ENCODE measurements at regions not wholly inside any gene's neighbourhood (a gene's known extent, or its start where the extent isn't known, plus 50 kb on each side); places are given as distances from the start of the nearest gene placed in this dataset.

- no peaks in the 10 kb centered on the region; a peak in 1 of 7 replicates for H3K27me3 ChIP-seq (replicated peaks in 1 of 4; ENCODE audit: control insufficient read depth in 3 of 4, extremely low read depth in 1 of 4, insufficient read depth in 3 of 4, low read length in 3 of 4)
- no peak overlapping the region for H3K9ac ChIP-seq (replicated peaks in 1 of 4; ENCODE audit: extremely low read depth in 1 of 4, low read depth in 3 of 4, low read length in 3 of 4)
- no peaks in the 10 kb centered on the region for H3K79me2 ChIP-seq (ENCODE audit: control insufficient read depth in 1 of 2, insufficient read depth in 2 of 2, low read length in 2 of 2)
- no peak overlapping the region for H3K4me2 ChIP-seq (ENCODE audit: insufficient read depth in 1 of 2, low read depth in 2 of 2, low read length in 2 of 2)
- H3K4me1 ChIP-seq (replicated peaks in 1 of 4; ENCODE audit: control insufficient read depth in 3 of 4, insufficient read depth in 4 of 4, low read length in 3 of 4), result peaks cover 0 to 5% (median 1%) of the 10 kb centered on the region in 4 experiments; a peak in 4 of 7 replicates
- ChIA-PET CTCF (ENCODE audit: partially characterized antibody) (interaction anchor here (1.1 to 1.6 kb wide), 4 partner anchors 22 to 171 kb away, joined by 3 to 6 read pairs (median 4); no protein-coding TSS in a partner anchor), POLR2A (ENCODE audit: partially characterized antibody) (no interaction called here)
- FAIRE-seq, result no peak
- H4K5ac ChIP-seq (ENCODE audit: insufficient read length, low read depth, low read length), result no peak overlapping the region
- H3K79me1 ChIP-seq (ENCODE audit: low read depth, low read length), result no peaks in the 10 kb centered on the region
- H4K91ac ChIP-seq (replicated peaks; ENCODE audit: insufficient read length, low read length), result no peak overlapping the region
- H3K27ac ChIP-seq (ENCODE audit: low read depth, low read length), result no peak overlapping the region
- DNase-seq (ENCODE audit: low read depth in 1 of 2, low spot score in 2 of 2), result no peak
- H3K9me3 ChIP-seq (ENCODE audit: insufficient read depth in 2 of 2, low read depth in 1 of 2, low read length in 1 of 2), result peaks cover 0 to 3% of the 10 kb centered on the region in 2 experiments; a peak in 1 of 4 replicates
- no peak overlapping the region for H3K23ac ChIP-seq (ENCODE audit: insufficient read length)
- H3K36me3 ChIP-seq (ENCODE audit: control insufficient read depth in 2 of 4, insufficient read depth in 4 of 4, low read length in 3 of 4), result no peaks in the 10 kb centered on the region
- H4K8ac ChIP-seq (ENCODE audit: extremely low read depth, insufficient read depth, low read length), result no peak overlapping the region
- no peaks in the 10 kb centered on the region for H4K20me1 ChIP-seq (replicated peaks in 1 of 2; ENCODE audit: control insufficient read depth in 1 of 2, insufficient read depth in 2 of 2, low read length in 2 of 2)
- H2AFZ ChIP-seq (ENCODE audit: low read length), result no peak overlapping the region
- H3K23me2 ChIP-seq (ENCODE audit: low read depth, low read length), result no peaks in the 10 kb centered on the region
- H3K4ac ChIP-seq (replicated peaks; ENCODE audit: insufficient read length, low read depth, low read length), result no peak overlapping the region
- H2BK20ac ChIP-seq (ENCODE audit: low read length), result no peak overlapping the region
- WGBS, 2 experiments (ENCODE audit: extremely low coverage in 1 of 2, insufficient coverage in 1 of 2, insufficient read length in 1 of 2, insufficient replicate concordance in 2 of 2, low coverage in 1 of 2, low lambda C conversion rate in 2 of 2, missing lambda C conversion rate in 1 of 2), result 88% methylated on average over 8 of the region's 8 CpGs; no CpG with 5 or more reads in 1 of the 2 experiments
- 0 out of 2 replicates have a peak overlapping the region, but pooled peaks have one; percentile 39 for H2BK12ac ChIP-seq (ENCODE audit: low read depth, low read length)
- no peak overlapping the region for H2BK15ac ChIP-seq (ENCODE audit: low read length)
- H3K56ac ChIP-seq (replicated peaks; ENCODE audit: insufficient read length, low read depth, low read length), result no peak overlapping the region
- H3K4me3 ChIP-seq (ENCODE audit: extremely low read depth in 1 of 4, insufficient read depth in 2 of 4, low read depth in 3 of 4, low read length in 4 of 4), result no peak overlapping the region
- H3K18ac ChIP-seq (ENCODE audit: extremely low read depth, low read length), result no peak overlapping the region
- H2BK5ac ChIP-seq (ENCODE audit: low read depth, low read length), result no peak overlapping the region
- no peak overlapping the region for H2BK120ac ChIP-seq (replicated peaks; ENCODE audit: low read depth, low read length)
- H3K14ac ChIP-seq (ENCODE audit: insufficient read length), result no peak overlapping the region
- no peak overlapping the region for H2AK5ac ChIP-seq (ENCODE audit: low read depth, low read length)
- TF ChIP-seq RFX5 (IDR thresholded peaks at IDR 0.05; ENCODE audit: borderline replicate concordance, low read depth, low read length) (no peak), CBX5 (IDR thresholded peaks at IDR 0.05; ENCODE audit: low read depth, low read length) (no peak), GTF2F1 (IDR thresholded peaks at IDR 0.05; ENCODE audit: borderline replicate concordance, low read depth, low read length) (no peak), SIN3A (conservative IDR thresholded peaks at IDR 0.05 in 1 of 2, IDR thresholded peaks at IDR 0.05 in 1 of 2; ENCODE audit: low read depth in 1 of 2, low read length in 2 of 2) (no peak), E2F6 (IDR thresholded peaks at IDR 0.05) (no peak), RNF2 (IDR thresholded peaks at IDR 0.05; ENCODE audit: borderline replicate concordance, low read depth, low read length, missing control alignments, poor library complexity, severe bottlenecking) (no peak), HDAC6 (IDR thresholded peaks at IDR 0.05; ENCODE audit: low read depth, low read length) (no peak), CHD2 (IDR thresholded peaks at IDR 0.05; ENCODE audit: low read length) (no peak), BCL11A (IDR thresholded peaks at IDR 0.05; ENCODE audit: low read depth in 2 of 2, low read length in 2 of 2) (no peak), SIRT6 (IDR thresholded peaks at IDR 0.05; ENCODE audit: low read length) (no peak)
Measured at GRCh38 chr1:22313321-22313720, 138.3 kb upstream of the ZBTB40 start.

Data from H1 (cell line).